GM10266 (cell line): ENCODE measurements at regions not wholly inside any gene's neighbourhood (a gene's known extent, or its start where the extent isn't known, plus 50 kb on each side); places are given as distances from the start of the nearest gene placed in this dataset.

ENCODE experiments used
- DNase-seq: peaks from one replicate; pipeline ENCODE4 v3.0.0; 2012; ENCODE audit errors: extremely low spot score
- CTCF ChIP-seq: IDR thresholded peaks from 2 replicates; pipeline ENCODE4 v1.5.1; 2012; ENCODE audit warnings: mild to moderate bottlenecking, low read depth; ENCODE audit not compliant: control insufficient read depth, insufficient read depth; ENCODE audit errors: missing control alignments

DNA sequence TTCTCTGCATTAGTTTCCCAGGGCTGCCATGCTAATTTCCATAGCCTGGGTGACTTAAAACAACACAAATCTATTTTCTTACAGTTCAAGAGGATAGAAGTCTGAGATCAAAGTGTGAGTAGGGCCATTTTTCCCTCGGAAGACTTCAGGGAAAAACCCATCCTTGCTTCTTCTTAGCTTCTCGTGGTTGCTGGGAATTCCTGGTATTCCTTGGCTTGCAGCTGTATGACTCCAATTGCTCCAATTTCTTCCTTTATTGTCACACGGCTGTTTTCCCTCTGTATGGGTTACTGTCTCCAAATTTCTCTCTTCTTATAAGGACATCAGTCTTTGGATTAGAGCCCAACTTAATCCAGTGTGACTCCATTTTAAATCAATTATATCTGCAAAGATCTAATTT, 128.4 kb upstream of the JAG1 start:
- no peak for DNase-seq
- TF ChIP-seq CTCF, result no peak

GRCh38 chr20:10805764-10806163, 132.0 kb upstream of the JAG1 start:
- TF ChIP-seq CTCF, result no peak
- DNase-seq, result no peak

- DNase-seq, result no peak
- TF ChIP-seq CTCF, result no peak
Observed at GRCh38 chr20:10806539-10806938, 132.7 kb upstream of the JAG1 start.

- TF ChIP-seq CTCF, result no peak
- DNase-seq, result no peak
Observed at GRCh38 chr20:10807013-10807412, 133.2 kb upstream of the JAG1 start.

- no peak for TF ChIP-seq CTCF
- no peak for DNase-seq
Observed at GRCh38 chr20:10812759-10813327, 139.0 kb upstream of the JAG1 start.

- DNase-seq, result no peak
- TF ChIP-seq CTCF, result no peak
Observed at GRCh38 chr20:10823585-10823984, 149.8 kb upstream of the JAG1 start.

DNA sequence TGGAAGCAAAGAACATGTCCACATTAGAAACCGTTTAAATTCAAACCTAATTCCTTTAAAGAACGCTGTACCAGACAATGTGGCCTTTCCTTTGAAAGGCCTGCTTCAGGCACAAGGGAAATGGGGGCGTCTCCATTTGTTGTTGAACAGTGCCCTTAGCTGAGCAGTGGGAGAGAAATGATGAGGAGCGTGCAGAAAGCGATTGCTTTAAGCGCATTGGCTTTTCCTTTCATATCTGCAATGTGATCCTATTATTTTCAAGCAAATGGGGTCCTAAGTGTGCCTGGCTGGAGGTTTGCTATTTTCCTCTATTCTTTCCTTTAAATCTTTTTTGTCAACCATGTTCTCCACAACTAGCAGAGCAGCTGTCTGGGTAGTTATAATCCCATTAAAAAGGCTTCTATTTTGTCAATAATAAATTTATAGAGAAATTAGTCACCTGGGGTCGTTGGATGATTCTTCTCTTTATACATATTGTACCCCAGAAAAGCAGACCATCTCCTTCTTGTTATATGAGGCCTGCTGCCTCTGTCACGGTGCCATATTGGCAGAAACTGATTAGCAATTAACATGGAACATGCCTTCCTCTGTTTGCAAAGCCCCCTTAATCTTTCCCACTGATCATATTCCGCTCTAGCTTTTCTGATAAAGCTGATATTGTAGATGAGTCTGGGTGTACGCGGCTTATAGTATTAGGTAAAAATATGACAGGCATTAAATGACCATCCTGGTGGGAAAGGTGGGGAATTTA, 151.1 kb upstream of the JAG1 start:
- no peak for TF ChIP-seq CTCF
- DNase-seq, result no peak
